HG02763 (cell line): ENCODE measurements at regions not wholly inside any gene's neighbourhood (a gene's known extent, or its start where the extent isn't known, plus 50 kb on each side); places are given as distances from the start of the nearest gene placed in this dataset.

Source experiments
- ATAC-seq: cut with Tn5 transposase; IDR thresholded peaks from one replicate; pipeline ENCODE4 v1.9.1; 2021; ENCODE audit warnings: mild to moderate bottlenecking, moderate library complexity; ENCODE audit not compliant: unreplicated experiment

GRCh38 chr10:29857843-29858701 is 201.3 kb downstream of the JCAD start:
- ATAC-seq = no peak

GRCh38 chr10:29856295-29856694 is 203.1 kb downstream of the JCAD start:
- no peak for ATAC-seq

- no peak for ATAC-seq
Measured at GRCh38 chr10:29853913-29854312, 205.5 kb downstream of the JCAD start.

- no peak for ATAC-seq
Measured at GRCh38 chr10:29851241-29851640, 208.1 kb downstream of the JCAD start.

GRCh38 chr10:29850371-29850770 is 209.0 kb downstream of the JCAD start:
- ATAC-seq = no peak

- no peak for ATAC-seq
Measured at GRCh38 chr10:29849886-29850285, 209.5 kb downstream of the JCAD start.

- no peak for ATAC-seq
Measured at GRCh38 chr10:29849126-29849833, 210.1 kb downstream of the JCAD start.

- no peak for ATAC-seq
Measured at GRCh38 chr10:29846881-29847280, 212.1 kb upstream of the SVIL start.

GRCh38 chr10:29845166-29845565 is 210.4 kb upstream of the SVIL start:
- ATAC-seq = no peak

- no peak for ATAC-seq
Measured at GRCh38 chr10:29843143-29843542, 208.4 kb upstream of the SVIL start.

- ATAC-seq = no peak
Measured at GRCh38 chr10:29841724-29842649, 207.2 kb upstream of the SVIL start.

- no peak for ATAC-seq
Measured at GRCh38 chr10:29840516-29841276, 205.9 kb upstream of the SVIL start.

GRCh38 chr10:29839826-29840515 is 205.2 kb upstream of the SVIL start:
- no peak for ATAC-seq

GRCh38 chr10:29838539-29838938 is 203.8 kb upstream of the SVIL start:
- ATAC-seq = no peak

- no peak for ATAC-seq
Measured at GRCh38 chr10:29837586-29837985, 202.8 kb upstream of the SVIL start.

GRCh38 chr10:29836396-29836795 is 201.6 kb upstream of the SVIL start:
- ATAC-seq = no peak

- no peak for ATAC-seq
Measured at GRCh38 chr10:29835055-29835454, 200.3 kb upstream of the SVIL start.

- no peak for ATAC-seq
Measured at GRCh38 chr10:29830531-29831512, 196.1 kb upstream of the SVIL start.

GRCh38 chr10:29829776-29830175 is 195.0 kb upstream of the SVIL start:
- no peak for ATAC-seq
